Tongue (tissue), 1 donor: ENCODE measurements at regions not wholly inside any gene's neighbourhood (a gene's known extent, or its start where the extent isn't known, plus 50 kb on each side); places are given as distances from the start of the nearest gene placed in this dataset.

Experiments used
- DNase-seq: peaks from one replicate; pipeline ENCODE4 v3.0.0-alpha.2; 2015

DNA sequence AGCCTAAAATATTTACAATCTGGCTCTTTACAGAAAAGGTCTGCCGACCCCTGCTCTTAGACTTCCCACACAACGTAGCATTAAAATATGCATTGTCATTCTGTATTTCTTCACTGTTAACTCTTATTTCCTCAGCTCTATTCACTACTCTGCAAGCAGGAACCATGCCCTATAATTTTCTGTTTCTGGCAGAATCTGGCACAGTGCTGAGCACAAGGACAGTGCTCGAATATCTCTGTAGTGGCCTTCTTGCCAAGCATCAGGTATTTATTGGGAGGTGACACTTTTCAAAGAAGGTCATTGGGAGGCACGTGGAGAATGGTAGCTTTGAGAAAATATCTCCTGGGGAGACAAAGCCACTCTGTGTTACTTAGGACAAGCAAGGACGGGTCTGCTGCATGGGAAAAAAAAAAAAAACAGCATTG is 77.9 kb downstream of the PSMG1 start:
- DNase-seq, result no peak

DNA sequence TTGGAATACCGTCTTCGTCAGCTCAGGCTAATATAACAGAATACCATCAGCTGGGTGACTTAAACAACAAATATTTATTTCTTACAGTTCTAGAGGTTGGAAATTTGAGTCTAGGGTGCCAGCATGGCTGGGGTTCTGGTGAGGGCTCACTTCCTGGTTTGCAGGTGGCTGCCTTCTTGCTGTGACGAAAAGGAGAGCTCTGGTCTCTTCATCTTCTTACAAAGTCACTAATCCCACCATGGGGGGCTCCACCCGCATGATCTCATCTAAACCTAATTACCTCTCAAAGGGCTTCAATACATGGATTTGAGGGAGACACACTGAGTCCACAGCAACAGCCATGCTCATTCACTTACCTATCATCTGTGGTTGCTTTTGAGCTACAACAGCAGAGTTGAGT is 78.3 kb downstream of the PSMG1 start:
- no peak for DNase-seq

DNA sequence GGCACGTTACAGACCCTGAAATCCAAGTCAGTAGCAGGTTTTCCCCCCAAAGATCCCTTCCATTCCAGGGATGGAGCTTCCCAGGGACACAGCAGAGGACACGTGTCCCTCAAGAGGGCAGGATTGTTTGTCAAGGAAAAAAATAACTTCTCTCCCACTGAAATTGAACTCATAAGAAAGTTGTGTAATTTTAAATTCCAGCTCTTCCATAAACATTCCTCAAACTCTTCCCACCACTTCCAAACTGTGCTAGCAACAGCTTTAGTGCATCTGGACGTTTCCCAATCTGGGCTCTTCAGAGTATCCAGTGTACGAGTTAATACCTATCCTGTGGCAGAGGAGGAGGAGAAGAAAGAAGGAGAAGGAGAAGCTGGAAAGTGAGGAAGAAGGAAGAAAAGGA is 79.6 kb downstream of the PSMG1 start:
- no peak for DNase-seq

DNA sequence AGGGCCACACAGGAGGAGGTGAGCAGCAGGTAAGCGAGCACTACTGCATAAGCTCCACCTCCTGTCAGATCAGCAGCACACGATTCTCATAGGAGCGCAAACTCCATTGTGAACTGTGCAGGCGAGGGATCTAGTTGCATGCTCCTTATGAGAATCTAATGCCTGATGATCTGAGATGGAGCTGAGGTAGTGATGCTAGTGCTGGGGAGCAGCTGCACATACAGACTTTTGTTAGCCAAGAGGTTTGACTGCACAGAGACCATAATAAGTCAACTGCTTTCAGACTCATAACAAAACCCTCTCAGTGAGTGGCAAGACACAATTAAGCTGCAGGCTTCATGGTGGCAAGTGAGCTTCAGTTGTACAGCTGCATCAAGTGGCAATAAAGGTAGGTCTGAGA is 83.4 kb downstream of the PSMG1 start:
- DNase-seq, result no peak

DNA sequence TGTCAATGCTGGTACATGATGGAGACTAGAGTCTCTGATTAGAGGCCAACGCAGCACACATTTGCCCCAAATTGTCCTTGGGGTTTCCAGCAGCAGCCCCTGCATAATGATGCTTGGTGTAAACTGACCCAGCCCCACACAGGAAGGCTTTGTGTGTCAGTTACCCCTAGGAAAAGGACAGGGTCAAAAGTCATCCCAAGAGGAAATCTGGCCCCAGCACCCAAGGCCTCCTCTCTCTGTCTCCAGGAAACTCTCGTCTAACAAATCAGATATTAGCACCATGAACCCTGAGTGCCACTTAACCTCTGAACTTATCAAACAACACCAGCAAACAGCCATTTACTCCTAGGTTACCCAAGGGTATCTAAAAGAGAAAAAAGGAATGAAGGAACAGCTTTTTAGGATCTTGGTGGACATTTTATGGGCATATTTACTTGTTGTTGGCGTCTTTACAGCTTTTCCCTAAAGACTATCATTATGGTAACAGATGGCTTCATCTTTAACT is 84.5 kb downstream of the PSMG1 start:
- no peak for DNase-seq

DNA sequence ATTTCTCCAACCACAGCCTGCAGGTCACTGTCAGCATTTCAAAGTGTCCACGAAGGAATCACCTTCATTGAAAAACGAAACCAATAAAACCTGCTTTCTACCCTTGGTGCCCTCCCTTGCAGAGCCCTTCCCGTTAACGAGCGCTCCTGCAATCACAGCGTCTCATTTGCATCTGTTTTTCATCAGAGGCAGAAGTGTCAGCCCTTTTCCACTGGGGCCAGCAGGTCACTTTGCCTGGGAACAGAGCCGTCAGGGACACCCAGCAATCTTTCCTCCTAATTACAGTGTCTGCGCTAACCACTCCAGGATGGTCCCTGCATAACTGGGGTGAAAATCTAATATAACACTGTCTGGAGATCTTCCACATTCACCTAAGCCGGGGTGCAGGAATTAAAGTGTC is 85.3 kb downstream of the PSMG1 start:
- no peak for DNase-seq

DNA sequence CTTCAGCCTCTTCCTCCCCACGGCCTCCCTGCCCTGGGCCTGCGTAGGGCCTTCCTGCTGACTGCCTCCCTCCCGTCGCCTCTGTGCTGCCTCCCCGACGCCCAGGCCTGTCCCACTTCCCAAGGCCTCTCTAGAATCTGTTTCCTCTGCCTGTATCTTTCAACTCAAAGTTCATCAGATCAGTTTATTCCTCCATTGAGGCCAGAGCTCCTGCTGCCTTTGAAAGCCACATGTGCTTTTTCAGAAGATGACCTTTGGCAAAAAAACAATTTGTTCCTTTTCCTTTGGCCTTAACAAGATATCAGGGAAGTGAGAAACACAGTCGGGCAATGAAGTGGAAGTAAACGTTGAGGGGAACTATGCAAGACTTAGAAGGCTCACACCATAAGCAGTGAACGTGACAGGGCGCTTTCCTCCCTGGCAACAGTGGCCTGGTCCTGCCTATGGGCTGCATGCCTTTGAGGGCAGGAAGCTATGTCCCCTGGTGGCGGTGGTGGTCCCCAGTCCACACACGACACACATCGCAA is 85.9 kb downstream of the PSMG1 start:
- no peak for DNase-seq

DNA sequence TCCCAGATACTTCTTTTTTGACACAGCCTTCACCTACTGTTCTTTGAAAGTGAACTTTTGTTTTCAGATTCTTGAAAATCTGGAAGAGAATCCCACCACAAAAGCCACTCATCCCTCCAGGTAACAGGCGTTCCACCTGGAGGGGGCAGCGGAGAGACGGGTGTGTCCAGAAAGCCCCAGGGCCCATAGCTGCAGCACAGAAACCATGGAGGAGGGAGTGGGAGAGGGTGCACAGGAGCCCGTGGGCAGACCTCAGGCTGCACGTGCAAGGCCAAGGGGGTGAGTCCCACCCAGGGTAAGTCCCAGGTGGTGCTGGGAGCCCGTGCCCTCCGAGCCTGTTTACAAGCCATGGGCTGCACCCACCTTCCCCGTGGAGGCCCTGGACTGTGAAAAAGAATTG is 86.5 kb downstream of the PSMG1 start:
- no peak for DNase-seq

DNA sequence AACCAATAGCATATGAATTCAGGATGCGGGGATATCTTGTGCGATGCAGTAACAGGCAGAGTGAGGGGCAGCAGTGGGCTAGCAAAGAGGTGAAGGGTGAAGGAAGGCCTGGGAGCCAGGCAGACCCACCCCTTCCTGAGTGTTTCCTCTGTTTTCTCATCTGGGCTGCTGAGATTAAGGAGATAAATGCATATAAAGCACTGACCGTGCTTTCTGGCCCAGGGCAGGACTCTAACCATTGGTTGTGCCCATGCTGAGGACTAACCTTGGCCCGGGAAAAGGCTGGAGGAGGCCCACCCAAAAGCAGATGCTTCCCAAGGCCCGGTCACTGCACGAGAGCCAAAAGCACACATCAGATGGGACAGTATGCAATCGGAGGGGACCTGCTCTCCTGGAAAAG is 87.6 kb downstream of the PSMG1 start:
- DNase-seq, result no peak

DNA sequence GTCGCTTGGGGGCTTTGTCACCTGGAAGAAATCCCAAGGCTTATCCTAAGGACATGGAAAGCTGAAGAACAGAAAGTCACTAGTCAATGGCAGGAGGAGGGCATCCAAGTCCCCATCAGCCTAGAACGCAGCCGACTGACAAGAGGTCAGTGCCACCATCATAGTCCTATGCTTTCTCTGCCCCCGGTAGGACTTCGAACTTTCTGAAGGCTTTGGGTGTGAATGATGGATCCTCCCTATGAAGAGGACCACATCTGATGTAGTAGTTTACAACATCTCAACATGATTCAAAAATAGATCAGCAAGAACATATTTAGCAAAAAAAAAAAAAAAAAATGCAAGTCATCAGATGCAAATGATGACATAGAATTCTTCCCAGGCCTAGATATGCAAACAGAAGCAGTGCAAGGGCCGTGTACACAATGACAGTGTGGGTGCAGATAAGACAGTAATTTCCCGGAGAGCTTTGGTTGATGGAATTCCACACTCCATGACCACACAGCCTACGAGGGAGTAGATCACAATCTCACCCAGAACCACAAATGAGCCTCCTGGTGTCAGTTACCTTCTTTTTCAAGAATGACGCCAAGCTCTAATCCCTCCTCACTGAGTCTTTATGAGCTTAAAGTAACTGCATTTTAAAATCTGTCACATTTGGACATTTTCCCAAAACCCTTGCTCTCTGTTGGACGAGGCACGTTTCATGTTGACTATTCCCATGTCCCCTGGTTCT is 88.2 kb downstream of the PSMG1 start:
- DNase-seq, result peak; percentile 53

DNA sequence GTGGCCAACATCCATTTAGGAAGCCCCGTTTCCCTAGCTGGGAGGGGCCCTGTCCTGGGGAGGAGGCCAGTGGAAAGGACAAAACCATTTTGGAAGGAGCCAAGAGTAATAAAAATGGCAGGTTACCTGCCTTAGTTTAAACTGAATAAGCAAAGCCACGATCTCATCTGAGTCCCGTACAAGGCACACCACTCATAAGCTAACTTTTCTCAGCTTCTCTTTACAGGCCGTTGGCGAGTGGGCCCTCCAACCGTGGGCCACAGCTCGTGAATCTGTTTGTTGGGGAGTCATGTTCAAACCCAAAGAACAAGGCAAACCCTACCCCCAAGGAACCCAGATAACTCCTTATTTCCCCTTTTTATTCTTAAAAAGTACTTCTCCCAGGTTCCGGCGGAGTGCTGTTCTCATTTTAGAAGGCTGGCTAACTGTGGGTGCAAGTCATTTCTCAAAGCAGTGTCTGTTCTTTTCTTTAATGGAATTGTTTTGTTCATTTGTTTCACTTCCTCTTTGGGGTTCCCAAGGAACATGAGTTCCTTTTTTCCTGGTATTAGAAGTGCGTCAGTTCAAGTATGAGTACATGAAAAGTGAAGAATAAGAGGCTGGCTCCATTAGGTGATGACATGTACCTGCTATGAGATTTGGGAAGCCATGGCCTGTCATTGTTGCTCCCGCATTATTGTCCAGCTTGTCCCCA is 89.0 kb downstream of the PSMG1 start:
- no peak for DNase-seq

DNA sequence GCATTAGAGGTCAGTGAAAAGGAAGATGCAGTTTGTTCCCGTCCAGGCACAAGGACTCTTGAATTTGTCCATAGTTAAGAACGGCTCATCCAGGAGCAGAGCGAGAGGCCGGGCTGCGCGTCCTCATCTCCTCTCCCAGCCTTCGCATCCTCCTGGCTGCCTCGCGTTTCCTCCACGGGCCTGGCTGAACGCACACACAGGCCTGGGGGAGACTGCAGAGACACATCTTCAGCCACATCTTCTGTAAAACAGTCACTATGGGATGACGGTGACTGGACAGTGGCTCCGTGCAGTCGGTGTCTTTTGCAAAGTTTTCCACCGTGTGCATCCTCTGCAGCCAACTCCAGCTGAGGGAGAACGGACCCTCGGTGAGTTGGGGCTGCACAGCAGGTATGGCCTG is 89.7 kb downstream of the PSMG1 start:
- no peak for DNase-seq

DNA sequence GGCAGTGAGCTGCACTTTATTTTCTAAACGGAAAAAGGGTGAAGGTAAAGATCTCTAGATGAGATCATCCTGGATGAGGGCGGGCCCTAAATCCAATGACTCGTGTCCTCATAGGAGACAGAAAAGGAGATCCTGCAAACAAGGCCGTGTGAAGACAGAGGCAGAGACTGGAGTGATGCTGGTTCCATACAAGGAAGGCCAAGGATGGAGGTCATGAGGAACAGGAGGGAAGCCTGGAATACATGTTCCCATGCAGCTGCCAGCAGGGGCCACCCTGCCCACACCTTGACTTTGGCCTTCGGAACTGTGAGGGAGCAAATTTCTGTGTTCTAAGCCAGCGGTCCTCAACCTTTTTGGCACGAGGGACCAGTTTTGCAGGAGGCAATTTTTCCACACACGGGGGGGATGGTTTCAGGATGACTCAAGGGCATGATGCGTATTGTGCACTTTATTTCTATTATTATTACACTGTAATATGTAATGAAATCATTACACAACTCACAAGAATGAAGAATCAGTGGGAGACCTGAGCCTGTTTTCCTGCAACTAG is 94.3 kb downstream of the PSMG1 start:
- peak; percentile 56 for DNase-seq

DNA sequence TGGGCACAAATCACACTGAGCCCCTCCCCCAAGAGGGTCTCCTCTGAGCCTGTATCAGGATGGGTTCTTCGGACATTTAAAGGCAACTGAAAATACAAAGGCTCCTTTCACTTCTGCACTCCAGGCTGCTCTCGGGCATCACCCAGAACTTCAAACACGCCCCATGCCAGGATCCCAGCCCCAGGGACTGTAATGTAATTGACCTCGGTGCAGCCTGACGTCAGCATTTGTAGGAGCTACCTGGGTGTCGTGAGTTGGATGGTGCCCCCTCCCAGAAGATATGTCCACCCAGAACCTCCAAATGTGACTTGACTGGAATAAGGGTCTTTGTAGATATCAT is 95.2 kb downstream of the PSMG1 start:
- no peak for DNase-seq

DNA sequence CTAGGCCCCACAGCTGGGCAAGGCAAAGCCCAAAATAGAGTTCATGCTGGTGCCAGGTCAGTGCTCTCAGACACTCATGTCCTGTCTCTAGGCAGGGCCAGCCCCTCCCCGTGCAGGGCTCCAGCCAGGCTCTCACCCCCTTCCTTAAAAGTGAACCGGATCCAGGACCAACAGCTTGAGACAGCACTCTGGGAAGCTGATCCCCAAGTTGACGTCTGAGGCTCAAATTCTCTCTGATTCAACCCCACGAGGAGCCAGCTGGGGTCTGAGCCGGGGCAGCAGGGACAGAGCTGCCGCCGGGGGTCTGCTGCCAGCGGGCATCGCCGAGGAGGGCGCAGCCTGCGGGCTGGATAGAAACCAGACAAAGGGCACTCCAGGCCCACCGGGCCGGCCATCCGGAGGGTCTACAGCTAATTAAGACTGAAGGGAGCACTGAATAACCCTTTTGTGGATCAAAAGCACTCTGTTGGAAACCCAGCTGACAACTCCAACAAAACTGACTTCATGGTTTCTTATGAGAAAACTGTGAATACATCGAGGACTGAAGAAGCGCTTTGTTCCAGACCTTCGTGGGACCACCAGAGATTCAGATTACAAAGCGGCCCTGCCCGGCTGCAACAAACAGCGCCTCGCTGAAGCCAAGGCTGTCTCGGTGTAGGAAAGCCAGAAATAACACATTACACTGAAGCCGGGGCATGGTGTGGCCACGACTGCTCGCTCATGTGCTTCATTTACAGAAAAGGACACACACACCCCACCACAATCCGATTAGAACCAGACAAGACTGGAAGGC is 95.8 kb downstream of the PSMG1 start:
- peak; percentile 79 for DNase-seq

DNA sequence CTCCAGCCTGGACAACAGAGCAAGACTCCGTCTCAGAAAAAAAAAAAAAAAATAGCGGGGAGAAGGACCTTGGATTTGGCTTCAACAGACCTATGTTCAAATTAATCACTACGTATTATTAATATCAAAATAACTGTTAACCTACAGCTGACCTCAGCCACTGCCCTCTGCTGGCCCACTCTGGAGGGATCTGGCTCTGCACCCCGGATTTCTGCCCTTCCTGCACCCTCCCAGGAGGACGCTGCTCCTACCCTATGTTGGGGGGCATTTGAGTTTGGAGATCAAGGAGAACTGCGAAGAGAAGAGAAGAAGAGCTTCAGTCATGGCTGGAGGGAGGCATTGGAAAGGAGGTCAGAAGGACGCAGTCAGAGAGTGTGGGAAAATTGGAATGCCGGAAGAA is 96.7 kb downstream of the PSMG1 start:
- no peak for DNase-seq

DNA sequence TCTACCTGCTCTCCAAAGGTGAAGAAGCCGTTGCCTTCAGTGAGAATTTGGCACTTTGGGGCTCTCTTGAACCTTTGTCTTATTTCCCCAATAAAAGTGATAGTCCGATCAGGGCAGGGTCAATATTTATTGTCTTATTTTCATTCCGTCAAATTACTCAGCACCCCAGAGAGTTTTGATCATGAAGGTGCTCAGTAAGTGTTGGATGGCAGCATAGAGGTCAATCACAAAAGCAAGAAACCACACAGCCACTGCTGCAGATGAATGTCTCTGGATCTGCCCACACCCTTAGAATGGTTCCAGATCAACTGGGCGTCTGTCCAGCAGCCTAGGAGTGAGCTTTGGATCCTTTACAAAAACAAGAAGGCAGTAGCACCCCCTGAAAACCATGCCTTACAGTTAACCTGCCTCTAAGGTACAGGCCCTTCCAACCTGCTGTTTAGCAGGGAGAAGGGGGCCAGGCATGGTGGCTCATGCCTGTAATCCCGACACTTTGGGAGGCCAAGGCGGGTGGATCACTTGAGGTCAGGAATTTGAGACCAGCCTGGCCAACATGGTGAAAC is 97.3 kb downstream of the PSMG1 start:
- no peak for DNase-seq

DNA sequence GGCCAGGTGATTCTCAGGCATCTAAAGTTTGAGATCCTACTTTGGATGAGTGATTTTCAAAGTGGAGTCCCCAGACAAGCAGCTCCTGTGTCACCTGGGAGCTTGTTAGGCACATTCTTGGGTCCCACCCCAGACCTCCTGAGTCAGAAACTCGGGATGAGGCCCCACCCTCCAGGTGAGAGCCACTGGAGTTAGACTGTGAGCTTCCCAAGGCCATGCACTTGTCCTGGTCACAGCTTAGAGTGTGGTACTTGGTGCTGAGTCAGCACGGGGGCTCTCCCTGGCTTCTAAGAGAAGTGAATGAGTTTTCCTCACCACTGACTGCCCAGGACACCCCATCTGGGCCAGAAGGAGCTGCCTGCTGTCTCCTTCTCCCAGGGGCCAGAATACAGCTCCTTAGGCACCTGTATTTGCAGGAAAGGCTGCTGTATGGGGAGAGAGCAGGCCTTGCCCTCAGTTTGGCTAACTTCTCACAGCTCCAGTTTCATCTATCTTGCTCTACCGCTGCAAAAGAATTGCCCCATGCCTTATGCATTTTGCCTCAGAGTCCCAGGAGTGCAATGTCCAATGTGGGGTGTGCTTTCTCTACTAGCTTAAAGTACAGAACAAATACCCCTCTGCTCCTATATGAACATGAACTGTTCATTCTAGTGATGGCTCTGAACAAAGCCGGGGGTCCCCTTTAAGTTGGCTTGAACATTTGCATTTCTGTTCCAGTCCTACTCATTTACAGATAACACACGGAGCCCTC is 98.1 kb downstream of the PSMG1 start:
- no peak for DNase-seq

DNA sequence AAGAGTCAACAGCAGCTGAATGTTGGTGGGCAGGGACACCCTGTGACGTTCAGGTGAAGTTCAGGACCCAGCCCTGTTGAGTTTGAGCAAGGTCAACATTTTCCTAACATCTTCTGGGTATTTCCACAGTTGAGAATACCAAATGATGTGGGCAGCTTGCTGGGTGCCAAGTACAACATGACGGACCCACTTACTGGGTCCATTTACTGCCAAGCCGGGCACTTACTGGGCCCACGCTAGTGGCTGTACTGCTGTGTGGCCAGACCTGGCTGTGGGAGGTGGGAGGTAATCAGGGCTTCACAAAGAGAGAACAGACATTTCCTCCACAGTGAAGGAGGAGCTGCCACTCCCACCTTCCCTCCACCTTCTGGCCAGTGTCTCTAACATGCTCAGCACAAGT is 99.2 kb downstream of the PSMG1 start:
- DNase-seq, result no peak

DNA sequence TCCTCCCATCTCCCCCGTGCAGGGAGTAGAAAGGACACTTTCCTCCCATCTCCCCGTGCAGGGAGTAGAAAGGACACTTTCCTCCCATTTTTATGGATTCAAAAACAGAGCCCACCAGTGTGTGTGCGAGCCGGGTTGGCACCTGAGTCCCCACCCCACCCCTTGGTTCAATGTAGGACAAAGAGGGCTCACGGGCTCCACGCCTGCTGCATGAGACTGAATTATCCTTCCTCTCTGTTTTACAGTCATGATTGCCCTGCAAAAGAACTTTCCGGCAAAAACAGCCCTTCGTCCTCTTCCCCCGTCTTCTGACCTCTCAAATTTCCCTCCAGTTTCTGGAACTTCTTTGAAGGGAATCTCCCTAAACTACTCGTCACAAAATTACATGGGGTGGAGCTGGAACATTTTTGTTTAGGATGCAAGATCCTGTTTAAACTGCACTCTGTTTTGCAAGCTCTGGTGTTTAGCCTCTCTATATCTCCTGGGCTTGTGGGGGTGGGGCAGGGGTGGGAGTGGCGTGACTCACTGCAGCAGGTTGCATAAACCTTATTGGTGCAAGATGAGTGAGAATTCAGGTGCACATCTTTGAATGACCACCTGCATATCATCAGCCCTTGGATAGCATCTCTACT is 99.8 kb downstream of the PSMG1 start:
- peak; percentile 25 for DNase-seq
